A549 (cell line): ENCODE measurements at regions not wholly inside any gene's neighbourhood (a gene's known extent, or its start where the extent isn't known, plus 50 kb on each side); places are given as distances from the start of the nearest gene placed in this dataset.
A peak's percentile ranks its signal among the peaks of the same experiment; 100 is the strongest.

Source experiments
- ATAC-seq, 2 experiments: fragments of 200-7000 bp in 1 of 2; fragments of >200 bp in 1 of 2; cut with Nextera tagmentation in 1 of 2; cut with Tn5 transposase in 1 of 2; 3 replicates each; pipeline versions ENCODE4 v1.8.0 to v1.9.1; 2018 to 2020; ENCODE audit warnings: mild to moderate bottlenecking in 1 of 2, moderate library complexity in 1 of 2
- CTCF ChIA-PET: fragments of 300-600 bp; sonication (Branson Sonifier 250); formaldehyde crosslinking; extraction: SDS; loops from one replicate; lab custom pipeline; 2021; ENCODE audit warnings: antibody characterized with exemption, inconsistent platforms; lab: Yijun Ruan, JAX
- POLR2A ChIA-PET: fragments of 350-600 bp; formaldehyde crosslinking; extraction: SDS; loops from one replicate; lab custom pipeline; 2021; ENCODE audit warnings: antibody characterized with exemption, inconsistent platforms; lab: Yijun Ruan, JAX
- DNase-seq, 2 experiments: peaks; one replicate each; pipeline versions ENCODE4 v3.0.0 to v3.0.0-alpha.2; 2011 to 2016; ENCODE audit warnings: low read depth in 1 of 2, low spot score in 1 of 2
- FAIRE-seq: peaks from 2 replicates; lab custom pipeline; 2011; peaks lifted over from hg19 to GRCh38; lab: Jason Lieb, UNC
- H3K27ac ChIP-seq, 2 experiments: fragments of >200 bp; sonication (Bioruptor Twin); formaldehyde crosslinking; 3 replicates each; pipeline ENCODE4 v1.5.1; 2016 to 2017
- H3K4me1 ChIP-seq: fragments of >200 bp; sonication (Bioruptor Twin); formaldehyde crosslinking; 3 replicates; pipeline ENCODE4 v1.6.1; 2016
- H3K4me2 ChIP-seq: fragments of >200 bp; sonication (Bioruptor Twin); formaldehyde crosslinking; 3 replicates; pipeline ENCODE4 v1.6.1; 2016
- H3K4me3 ChIP-seq: fragments of >200 bp; sonication (Bioruptor Twin); formaldehyde crosslinking; 3 replicates; pipeline ENCODE4 v1.5.1; 2016
- H3K9me3 ChIP-seq: fragments of >200 bp; sonication (Bioruptor Twin); formaldehyde crosslinking; 3 replicates; pipeline ENCODE4 v1.6.1; 2016
- BHLHE40 ChIP-seq: IDR thresholded peaks from 2 replicates; pipeline ENCODE4 v1.6.1; 2012; ENCODE audit warnings: low read depth, low read length, inconsistent platforms
- CBX2 ChIP-seq: fragments of 200-600 bp; sonication (generic); IDR thresholded peaks from 2 replicates; pipeline ENCODE4 v1.6.1; 2016; ENCODE audit warnings: low read depth, mild to moderate bottlenecking, borderline replicate concordance
- CEBPB ChIP-seq, 2 experiments: fragments of >200 bp in 1 of 2; sonication (Bioruptor Twin) in 1 of 2; formaldehyde crosslinking in 1 of 2; IDR thresholded peaks; 2 replicates each; pipeline ENCODE4 v1.6.1; 2012 to 2016
- CHD4 ChIP-seq: fragments of 200-600 bp; sonication (generic); IDR thresholded peaks from 2 replicates; pipeline ENCODE4 v1.6.1; 2016; ENCODE audit warnings: antibody characterized with exemption, mild to moderate bottlenecking, borderline replicate concordance
- EHF ChIP-seq: fragments of 250-450 bp; sonication (Bioruptor Pico); IDR thresholded peaks from 2 replicates; pipeline ENCODE4 v1.5.0; 2020; ENCODE audit warnings: mild to moderate bottlenecking
- FOSB ChIP-seq: fragments of 250-450 bp; sonication (Bioruptor Pico); IDR thresholded peaks from 2 replicates; pipeline ENCODE4 v1.5.0; 2020; ENCODE audit warnings: mild to moderate bottlenecking, moderate library complexity
- FOXS1 ChIP-seq: fragments of 250-450 bp; sonication (Bioruptor Pico); IDR thresholded peaks from 2 replicates; pipeline ENCODE4 v1.5.0; 2020; ENCODE audit warnings: mild to moderate bottlenecking, moderate library complexity
- HEYL ChIP-seq: fragments of 250-450 bp; sonication (Bioruptor Pico); IDR thresholded peaks from 2 replicates; pipeline ENCODE4 v1.8.0; 2021; ENCODE audit warnings: mild to moderate bottlenecking, moderate library complexity
- HOXA7 ChIP-seq: fragments of 250-450 bp; sonication (Bioruptor Pico); IDR thresholded peaks from 2 replicates; pipeline ENCODE4 v1.5.0; 2020; ENCODE audit warnings: mild to moderate bottlenecking, moderate library complexity
- MAFK ChIP-seq: fragments of 450-650 bp; IDR thresholded peaks from 2 replicates; pipeline ENCODE4 v1.6.1; 2014; ENCODE audit not compliant: partially characterized antibody
- MAZ ChIP-seq: fragments of 150-350 bp; IDR thresholded peaks from 2 replicates; pipeline ENCODE4 v1.6.1; 2014; ENCODE audit warnings: antibody characterized with exemption, low read depth, low read length, borderline replicate concordance
- NPAS2 ChIP-seq: fragments of 250-450 bp; sonication (Bioruptor Pico); IDR thresholded peaks from 2 replicates; pipeline ENCODE4 v1.8.0; 2022; ENCODE audit warnings: mild to moderate bottlenecking, moderate library complexity, borderline replicate concordance
- POLR2A ChIP-seq: IDR thresholded peaks from 2 replicates; pipeline ENCODE4 v1.6.1; 2012; ENCODE audit warnings: mild to moderate bottlenecking, low read length
- POLR2AphosphoS2 ChIP-seq: conservative IDR thresholded peaks from 2 replicates; pipeline ENCODE4 v1.6.1; 2012; ENCODE audit warnings: low read length, improper control_type of control experiment, inconsistent platforms
- RARB ChIP-seq: fragments of 250-450 bp; sonication (Bioruptor Pico); IDR thresholded peaks from 2 replicates; pipeline ENCODE4 v1.8.0; 2021; ENCODE audit warnings: mild to moderate bottlenecking, moderate library complexity
- RNF2 ChIP-seq: fragments of 200-600 bp; sonication (generic); IDR thresholded peaks from 2 replicates; pipeline ENCODE4 v1.6.1; 2016; ENCODE audit warnings: low read depth, mild to moderate bottlenecking, antibody characterized with exemption, moderate library complexity, borderline replicate concordance
- SMC3 ChIP-seq: fragments of >200 bp; sonication (Bioruptor Twin); formaldehyde crosslinking; IDR thresholded peaks from 3 replicates; pipeline ENCODE4 v1.6.1; 2018; ENCODE audit warnings: inconsistent platforms
- TP53 ChIP-seq: fragments of 250-450 bp; sonication (Bioruptor Pico); IDR thresholded peaks from 2 replicates; pipeline ENCODE4 v1.5.0; 2021; ENCODE audit warnings: mild to moderate bottlenecking, moderate library complexity
- ZFP36 ChIP-seq: fragments of 450-650 bp; IDR thresholded peaks from 2 replicates; pipeline ENCODE4 v1.6.1; 2014; ENCODE audit warnings: borderline replicate concordance; ENCODE audit not compliant: partially characterized antibody
- ZSCAN20 ChIP-seq: fragments of 250-450 bp; sonication (Bioruptor Pico); IDR thresholded peaks from 2 replicates; pipeline ENCODE4 v1.8.0; 2022; ENCODE audit warnings: mild to moderate bottlenecking, moderate library complexity
- WGBS: methylation state at CpG from one replicate; pipeline ENCODE4 v1.1.6; 2017; ENCODE audit errors: missing lambda C conversion rate; 5-methylcytosine and 5-hydroxymethylcytosine counted together
- TF ChIP-seq, protein P1 (sequence below): fragments of 450-650 bp; IDR thresholded peaks from 2 replicates; pipeline ENCODE4 v1.6.1; 2014; ENCODE audit warnings: antibody characterized with exemption
- TF ChIP-seq, protein P2 (sequence below): IDR thresholded peaks from 2 replicates; pipeline ENCODE4 v1.6.1; 2012; ENCODE audit warnings: low read depth, borderline replicate concordance
- TF ChIP-seq, protein P3 (sequence below): fragments of 200-600 bp; sonication (generic); IDR thresholded peaks from 2 replicates; pipeline ENCODE4 v1.6.1; 2016; ENCODE audit warnings: antibody characterized with exemption, mild to moderate bottlenecking, moderate library complexity

DNA sequence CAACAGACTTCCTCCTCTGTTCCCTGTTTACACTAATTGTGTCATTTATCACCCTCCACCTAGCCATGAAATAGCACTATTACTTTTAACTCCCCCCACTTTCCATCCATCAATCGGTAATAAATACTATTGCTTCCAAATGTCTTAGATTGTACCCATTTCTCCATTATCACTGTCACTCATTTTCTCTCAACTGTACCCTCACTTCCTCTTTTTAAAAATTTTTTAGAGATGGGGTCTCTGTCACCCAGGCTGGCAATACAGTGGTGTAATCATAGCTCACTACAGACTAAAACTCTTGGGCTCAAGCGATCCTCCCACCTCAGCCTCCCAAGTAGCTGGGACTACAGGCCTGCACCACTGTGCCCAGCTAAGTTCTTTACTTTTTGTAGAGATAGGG, 123.5 kb upstream of the EGR2 start:
- 32% methylated on average over 2 of the region's 2 CpGs for WGBS
- H3K4me2 ChIP-seq: no peak overlapping the region
- TF ChIP-seq CHD4 (no peak), MAZ (no peak), POLR2AphosphoS2 (no peak), ZSCAN20 (CRISPR knock-in tag) (no peak)
- TF ChIP-seq, protein P1, sequence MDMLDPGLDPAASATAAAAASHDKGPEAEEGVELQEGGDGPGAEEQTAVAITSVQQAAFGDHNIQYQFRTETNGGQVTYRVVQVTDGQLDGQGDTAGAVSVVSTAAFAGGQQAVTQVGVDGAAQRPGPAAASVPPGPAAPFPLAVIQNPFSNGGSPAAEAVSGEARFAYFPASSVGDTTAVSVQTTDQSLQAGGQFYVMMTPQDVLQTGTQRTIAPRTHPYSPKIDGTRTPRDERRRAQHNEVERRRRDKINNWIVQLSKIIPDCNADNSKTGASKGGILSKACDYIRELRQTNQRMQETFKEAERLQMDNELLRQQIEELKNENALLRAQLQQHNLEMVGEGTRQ: no peak
- POLR2A ChIA-PET: no interaction called here
- H3K9me3 ChIP-seq: no peaks in the 10 kb centered on the region
- DNase-seq (no peak), FAIRE-seq (no peak), ATAC-seq (no peak)
- no peaks in the 10 kb centered on the region for H3K4me1 ChIP-seq
- no peak overlapping the region for H3K4me3 ChIP-seq
- H3K27ac ChIP-seq: no peak overlapping the region
- CTCF ChIA-PET: interaction anchor here (1.1 kb wide), 1 partner anchor 24 kb away, joined by 3 read pairs; no protein-coding TSS in a partner anchor

DNA sequence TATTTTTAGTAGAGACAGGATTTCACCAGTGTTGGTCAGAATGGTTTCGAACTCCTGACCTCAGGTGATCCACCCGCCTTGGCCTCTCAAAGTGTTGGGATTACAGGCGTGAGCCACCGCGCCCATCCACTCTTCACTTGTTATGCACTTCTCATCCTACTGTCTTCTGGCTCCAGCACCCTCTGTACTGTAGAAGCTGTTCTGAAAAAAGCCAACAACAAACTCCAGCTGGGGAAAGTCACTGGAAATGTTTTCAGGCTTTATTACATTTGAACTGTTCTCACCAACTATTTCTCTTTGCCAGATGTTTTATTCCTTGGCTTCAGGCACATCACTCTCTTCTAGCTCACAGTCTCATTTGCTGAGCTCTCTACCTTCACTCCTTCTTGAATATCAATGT, 122.5 kb upstream of the EGR2 start:
- no peak overlapping the region for H3K4me3 ChIP-seq
- no peaks in the 10 kb centered on the region for H3K9me3 ChIP-seq
- ChIA-PET CTCF (interaction anchor here (1.1 kb wide), 1 partner anchor 23 kb away, joined by 3 read pairs; no protein-coding TSS in a partner anchor), POLR2A (no interaction called here)
- no peak for FAIRE-seq
- 57% methylated on average over 5 of the region's 5 CpGs for WGBS
- no peaks in the 10 kb centered on the region for H3K4me1 ChIP-seq
- H3K4me2 ChIP-seq: no peak overlapping the region
- no peak overlapping the region for H3K27ac ChIP-seq
- no peak for DNase-seq
- no peak for TF ChIP-seq POLR2AphosphoS2
- no peak for TF ChIP-seq POLR2A
- TF ChIP-seq, protein P2, sequence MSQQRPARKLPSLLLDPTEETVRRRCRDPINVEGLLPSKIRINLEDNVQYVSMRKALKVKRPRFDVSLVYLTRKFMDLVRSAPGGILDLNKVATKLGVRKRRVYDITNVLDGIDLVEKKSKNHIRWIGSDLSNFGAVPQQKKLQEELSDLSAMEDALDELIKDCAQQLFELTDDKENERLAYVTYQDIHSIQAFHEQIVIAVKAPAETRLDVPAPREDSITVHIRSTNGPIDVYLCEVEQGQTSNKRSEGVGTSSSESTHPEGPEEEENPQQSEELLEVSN: no peak
- TF ChIP-seq CBX2: no peak
- TF ChIP-seq FOXS1 (CRISPR knock-in tag): no peak
- no peak for TF ChIP-seq MAZ
- no peak for TF ChIP-seq HOXA7
- TF ChIP-seq ZFP36: no peak
- ATAC-seq: no peak

DNA sequence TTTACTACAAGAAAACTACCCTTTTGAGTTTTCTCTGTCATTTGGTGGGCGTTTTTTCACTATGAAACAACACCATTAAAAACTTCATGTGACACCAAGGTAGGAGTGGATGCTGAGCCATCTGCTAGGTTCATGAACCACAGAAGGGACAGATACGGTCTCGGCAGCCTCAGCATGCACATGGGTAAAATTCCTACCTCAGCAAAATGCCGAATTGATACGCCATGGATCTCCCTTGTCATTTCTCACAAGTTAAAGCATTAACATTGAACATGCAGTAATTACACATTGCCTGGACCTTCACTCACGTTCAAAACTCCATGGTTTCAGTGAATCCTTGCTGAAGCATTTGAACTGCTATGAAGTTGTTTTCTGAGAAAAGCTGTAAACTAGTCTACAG, 121.5 kb upstream of the EGR2 start:
- POLR2A ChIA-PET: no interaction called here
- CTCF ChIA-PET: no interaction called here
- H3K4me2 ChIP-seq: no peak overlapping the region
- ATAC-seq (no peak), DNase-seq (no peak), FAIRE-seq (no peak)
- no peak for TF ChIP-seq FOSB (CRISPR knock-in tag)
- no peak for TF ChIP-seq HEYL
- TF ChIP-seq MAFK: peak; percentile 81
- TF ChIP-seq, protein P1: no peak
- no peaks in the 10 kb centered on the region for H3K4me1 ChIP-seq
- no peak overlapping the region for H3K27ac ChIP-seq
- 40% methylated on average over 6 of the region's 6 CpGs for WGBS
- no peaks in the 10 kb centered on the region for H3K9me3 ChIP-seq
- H3K4me3 ChIP-seq: no peak overlapping the region

DNA sequence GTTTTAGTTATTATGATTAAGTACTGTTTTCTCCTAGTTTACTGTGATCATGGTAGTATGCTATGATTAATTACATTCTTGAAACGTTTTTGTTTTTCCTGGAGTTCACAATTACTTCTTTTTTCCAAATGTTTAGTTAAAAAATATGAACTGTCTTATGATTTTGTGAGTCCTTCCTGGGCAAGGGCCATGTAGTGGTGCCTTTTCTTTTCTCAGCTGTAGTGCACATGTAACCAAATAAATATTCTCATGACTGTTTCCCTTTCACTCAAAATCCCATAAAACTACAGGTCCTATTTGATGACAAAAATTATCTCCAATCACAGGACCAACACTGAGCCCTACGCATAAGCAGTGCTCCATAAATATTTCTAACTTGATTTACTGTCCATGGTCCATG, 118.9 kb upstream of the EGR2 start:
- Histone ChIP-seq H3K4me3 (no peak overlapping the region), H3K4me2 (no peak overlapping the region), H3K4me1 (no peaks in the 10 kb centered on the region), H3K9me3 (no peaks in the 10 kb centered on the region), H3K27ac (no peak overlapping the region)
- ChIA-PET POLR2A (no interaction called here), CTCF (no interaction called here)
- WGBS: 16% methylated on average over 2 of the region's 2 CpGs
- ATAC-seq (no peak), DNase-seq (no peak), FAIRE-seq (no peak)
- TF ChIP-seq BHLHE40 (no peak), CEBPB (IDR thresholded peaks at IDR 0.05) (no peak), FOXS1 (CRISPR knock-in tag) (no peak), EHF (CRISPR knock-in tag) (no peak), RNF2 (no peak), NPAS2 (CRISPR knock-in tag) (no peak), TP53 (CRISPR knock-in tag) (no peak), RARB (no peak), CHD4 (no peak), POLR2AphosphoS2 (no peak), SMC3 (no peak), FOSB (CRISPR knock-in tag) (no peak), MAZ (no peak), CBX2 (no peak)
- TF ChIP-seq, protein P3, sequence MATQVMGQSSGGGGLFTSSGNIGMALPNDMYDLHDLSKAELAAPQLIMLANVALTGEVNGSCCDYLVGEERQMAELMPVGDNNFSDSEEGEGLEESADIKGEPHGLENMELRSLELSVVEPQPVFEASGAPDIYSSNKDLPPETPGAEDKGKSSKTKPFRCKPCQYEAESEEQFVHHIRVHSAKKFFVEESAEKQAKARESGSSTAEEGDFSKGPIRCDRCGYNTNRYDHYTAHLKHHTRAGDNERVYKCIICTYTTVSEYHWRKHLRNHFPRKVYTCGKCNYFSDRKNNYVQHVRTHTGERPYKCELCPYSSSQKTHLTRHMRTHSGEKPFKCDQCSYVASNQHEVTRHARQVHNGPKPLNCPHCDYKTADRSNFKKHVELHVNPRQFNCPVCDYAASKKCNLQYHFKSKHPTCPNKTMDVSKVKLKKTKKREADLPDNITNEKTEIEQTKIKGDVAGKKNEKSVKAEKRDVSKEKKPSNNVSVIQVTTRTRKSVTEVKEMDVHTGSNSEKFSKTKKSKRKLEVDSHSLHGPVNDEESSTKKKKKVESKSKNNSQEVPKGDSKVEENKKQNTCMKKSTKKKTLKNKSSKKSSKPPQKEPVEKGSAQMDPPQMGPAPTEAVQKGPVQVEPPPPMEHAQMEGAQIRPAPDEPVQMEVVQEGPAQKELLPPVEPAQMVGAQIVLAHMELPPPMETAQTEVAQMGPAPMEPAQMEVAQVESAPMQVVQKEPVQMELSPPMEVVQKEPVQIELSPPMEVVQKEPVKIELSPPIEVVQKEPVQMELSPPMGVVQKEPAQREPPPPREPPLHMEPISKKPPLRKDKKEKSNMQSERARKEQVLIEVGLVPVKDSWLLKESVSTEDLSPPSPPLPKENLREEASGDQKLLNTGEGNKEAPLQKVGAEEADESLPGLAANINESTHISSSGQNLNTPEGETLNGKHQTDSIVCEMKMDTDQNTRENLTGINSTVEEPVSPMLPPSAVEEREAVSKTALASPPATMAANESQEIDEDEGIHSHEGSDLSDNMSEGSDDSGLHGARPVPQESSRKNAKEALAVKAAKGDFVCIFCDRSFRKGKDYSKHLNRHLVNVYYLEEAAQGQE: no peak
